ENCODE measurements at regions not wholly inside any gene's neighbourhood (a gene's known extent, or its start where the extent isn't known, plus 50 kb on each side); places are given as distances from the start of the nearest gene placed in this dataset.
"Not testable (repeated sequence)": the region's sequence is repeated elsewhere in the genome, so short reads cannot be mapped to it uniquely, and the experiment has no call there.

GRCh38 chr6:91213229-91213901 is 626.5 kb upstream of the MAP3K7 start:
- DNase-seq (ENCODE audit: low read depth in 4 of 4, low spot score in 2 of 4): no peak

GRCh38 chr6:91198588-91199255 is 611.9 kb upstream of the MAP3K7 start:
- no peak for DNase-seq (ENCODE audit: low read depth in 4 of 4, low spot score in 2 of 4)

- DNase-seq (ENCODE audit: low read depth in 4 of 4, low spot score in 2 of 4): peak in 2 of 4 donors; percentile 11 to 19
Observed at GRCh38 chr6:91196729-91197128, 609.9 kb upstream of the MAP3K7 start.

GRCh38 chr6:91193446-91193845 is 606.6 kb upstream of the MAP3K7 start:
- no peak for DNase-seq (ENCODE audit: low read depth in 4 of 4, low spot score in 2 of 4)

- not testable (repeated sequence) for DNase-seq (ENCODE audit: low read depth in 4 of 4, low spot score in 2 of 4)
Observed at GRCh38 chr6:91190041-91190440, 603.2 kb upstream of the MAP3K7 start.

GRCh38 chr6:91185072-91185471 is 598.2 kb upstream of the MAP3K7 start:
- no peak for DNase-seq (ENCODE audit: low read depth in 4 of 4, low spot score in 2 of 4)

GRCh38 chr6:91181416-91181815 is 594.5 kb upstream of the MAP3K7 start:
- no peak for DNase-seq (ENCODE audit: low read depth in 4 of 4, low spot score in 2 of 4)

- no peak for DNase-seq (ENCODE audit: low read depth in 4 of 4, low spot score in 2 of 4)
Observed at GRCh38 chr6:91173651-91174050, 586.8 kb upstream of the MAP3K7 start.

- no peak for DNase-seq (ENCODE audit: low read depth in 4 of 4, low spot score in 2 of 4)
Observed at GRCh38 chr6:91173186-91173585, 586.3 kb upstream of the MAP3K7 start.

GRCh38 chr6:91171754-91172462 is 585.0 kb upstream of the MAP3K7 start:
- no peak for DNase-seq (ENCODE audit: low read depth in 4 of 4, low spot score in 2 of 4)

- no peak for DNase-seq (ENCODE audit: low read depth in 4 of 4, low spot score in 2 of 4)
Observed at GRCh38 chr6:91167846-91168245, 581.0 kb upstream of the MAP3K7 start.

GRCh38 chr6:91166271-91167046 is 579.6 kb upstream of the MAP3K7 start:
- DNase-seq (ENCODE audit: low read depth in 4 of 4, low spot score in 2 of 4): no peak

GRCh38 chr6:91164105-91164504 is 577.2 kb upstream of the MAP3K7 start:
- no peak for DNase-seq (ENCODE audit: low read depth in 4 of 4, low spot score in 2 of 4)

- no peak for DNase-seq (ENCODE audit: low read depth in 4 of 4, low spot score in 2 of 4)
Observed at GRCh38 chr6:91161246-91161645, 574.4 kb upstream of the MAP3K7 start.

- no peak for DNase-seq (ENCODE audit: low read depth in 4 of 4, low spot score in 2 of 4)
Observed at GRCh38 chr6:91155129-91155785, 568.4 kb upstream of the MAP3K7 start.

- DNase-seq (ENCODE audit: low read depth in 4 of 4, low spot score in 2 of 4): no peak
Observed at GRCh38 chr6:91152824-91153223, 566.0 kb upstream of the MAP3K7 start.

GRCh38 chr6:91149956-91150705 is 563.3 kb upstream of the MAP3K7 start:
- DNase-seq (ENCODE audit: low read depth in 4 of 4, low spot score in 2 of 4): no peak

GRCh38 chr6:91149246-91149955 is 562.5 kb upstream of the MAP3K7 start:
- no peak for DNase-seq (ENCODE audit: low read depth in 4 of 4, low spot score in 2 of 4)

GRCh38 chr6:91144126-91144525 is 557.3 kb upstream of the MAP3K7 start:
- no peak for DNase-seq (ENCODE audit: low read depth in 4 of 4, low spot score in 2 of 4)
